ENCODE measurements at regions not wholly inside any gene's neighbourhood (a gene's known extent, or its start where the extent isn't known, plus 50 kb on each side); places are given as distances from the start of the nearest gene placed in this dataset.

DNA sequence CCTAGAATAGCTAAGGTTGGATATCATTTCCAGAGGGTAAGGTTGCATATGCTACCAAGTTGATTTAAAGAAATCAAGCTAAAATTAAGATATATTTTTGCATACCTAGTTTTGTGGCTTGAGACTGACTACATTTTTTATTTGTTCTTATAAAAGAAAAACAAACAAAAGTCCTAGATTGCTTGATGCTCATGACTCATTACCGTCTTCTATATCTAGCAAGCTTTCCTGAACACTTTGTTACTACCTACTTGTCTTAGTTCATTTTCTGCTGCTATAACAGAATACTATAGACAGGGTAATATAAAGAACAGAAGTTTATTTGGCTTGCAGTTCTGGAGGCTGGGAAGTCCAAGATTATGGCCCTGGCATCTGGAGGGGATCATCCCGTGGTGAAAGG, 152.1 kb upstream of the THRB start:
- DNase-seq: no peak

- DNase-seq: no peak
These were observed 153.4 kb upstream of the THRB start for GRCh38 chr3:24648063-24648462.

- no peak for DNase-seq
These were observed 156.2 kb upstream of the THRB start for GRCh38 chr3:24650839-24651238.

- DNase-seq: no peak
These were observed 163.3 kb upstream of the THRB start for GRCh38 chr3:24657870-24658510.

GRCh38 chr3:24661175-24661584, 166.5 kb upstream of the THRB start:
- no peak for DNase-seq

GRCh38 chr3:24662449-24663345, 168.0 kb upstream of the THRB start:
- DNase-seq: no peak

DNA sequence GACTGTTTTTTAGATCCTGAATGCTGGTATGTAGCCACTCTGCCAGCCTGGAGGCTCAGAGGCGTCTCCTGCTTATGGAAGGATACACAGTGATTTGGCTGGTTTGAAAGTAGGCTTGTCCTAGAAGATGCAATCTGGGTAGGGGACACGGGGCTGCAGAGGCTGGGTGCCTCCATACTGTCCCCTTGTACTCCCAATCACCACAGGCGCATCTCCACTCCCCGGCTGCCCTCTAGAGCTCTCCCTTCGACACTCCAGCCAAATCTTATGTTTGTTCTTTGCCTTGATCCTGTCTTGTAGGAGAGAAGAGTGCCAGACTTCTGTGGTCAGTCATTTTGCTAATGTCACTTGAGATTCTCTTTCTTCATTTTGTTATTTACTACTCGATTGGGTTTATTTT, 168.8 kb upstream of the THRB start:
- DNase-seq: no peak

DNA sequence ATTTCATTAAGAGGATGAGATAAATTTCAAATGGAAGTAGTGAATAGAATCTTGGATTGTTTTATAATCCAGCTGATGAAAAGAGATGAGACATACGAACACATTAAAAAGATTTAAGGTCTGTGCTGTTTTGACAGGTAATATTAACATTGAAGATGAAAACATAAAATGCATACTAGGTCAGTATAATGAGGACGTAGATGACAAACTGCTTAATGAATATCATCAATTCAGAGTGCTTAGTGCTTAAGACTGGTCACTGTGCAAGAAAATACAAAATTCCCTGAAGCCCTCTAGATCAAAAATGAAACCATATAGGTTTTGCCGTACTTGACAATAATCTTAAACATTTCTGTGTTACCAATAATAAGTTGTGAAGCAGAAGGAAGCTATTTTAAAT, 173.4 kb upstream of the THRB start:
- DNase-seq: no peak

- DNase-seq: no peak
These were observed 176.2 kb upstream of the THRB start for GRCh38 chr3:24670871-24671270.

DNA sequence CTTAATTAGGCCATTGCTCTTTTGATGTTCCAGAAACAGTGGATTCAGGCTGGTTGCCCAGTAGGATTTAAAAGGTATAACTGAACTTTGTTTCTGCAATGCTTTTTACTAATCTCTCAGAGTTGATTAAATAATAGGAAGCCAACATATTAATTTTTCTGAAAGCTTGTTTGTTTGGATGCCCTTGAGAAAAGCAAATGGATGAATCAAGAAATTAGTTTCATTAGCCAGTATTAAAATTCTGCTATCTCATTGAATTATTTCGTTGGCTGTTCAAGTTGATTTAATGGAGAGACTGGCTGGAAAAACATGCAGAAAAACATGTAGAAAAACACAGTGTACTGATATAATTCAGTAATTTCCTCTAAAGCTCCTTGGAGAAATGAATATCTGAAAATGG, 178.9 kb upstream of the THRB start:
- DNase-seq: no peak

GRCh38 chr3:24674261-24674660, 179.6 kb upstream of the THRB start:
- DNase-seq: no peak

GRCh38 chr3:24678021-24678420, 183.4 kb upstream of the THRB start:
- DNase-seq: no peak

DNA sequence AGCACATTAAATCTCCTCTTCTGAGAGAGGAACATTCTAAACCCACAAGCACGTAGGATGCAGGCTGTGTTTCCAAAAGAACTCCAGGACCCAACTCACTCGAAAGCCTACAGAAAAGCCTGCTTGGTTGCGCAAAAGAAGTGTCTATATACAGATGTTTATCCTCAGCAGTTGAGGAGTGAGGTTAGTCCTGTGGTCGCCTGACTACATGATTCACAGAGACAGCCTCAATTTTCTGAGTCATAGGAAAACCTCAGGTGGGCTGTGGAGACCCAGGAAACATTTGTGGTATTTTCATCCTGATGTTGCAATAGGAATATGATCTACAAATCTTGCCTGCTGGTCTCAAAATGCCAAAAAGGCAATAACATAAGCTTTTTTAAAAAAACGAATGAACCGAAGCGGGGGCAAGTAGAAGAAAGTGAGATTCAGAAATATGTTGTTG, 183.8 kb upstream of the THRB start:
- no peak for DNase-seq

GRCh38 chr3:24679429-24679828, 184.8 kb upstream of the THRB start:
- no peak for DNase-seq

DNA sequence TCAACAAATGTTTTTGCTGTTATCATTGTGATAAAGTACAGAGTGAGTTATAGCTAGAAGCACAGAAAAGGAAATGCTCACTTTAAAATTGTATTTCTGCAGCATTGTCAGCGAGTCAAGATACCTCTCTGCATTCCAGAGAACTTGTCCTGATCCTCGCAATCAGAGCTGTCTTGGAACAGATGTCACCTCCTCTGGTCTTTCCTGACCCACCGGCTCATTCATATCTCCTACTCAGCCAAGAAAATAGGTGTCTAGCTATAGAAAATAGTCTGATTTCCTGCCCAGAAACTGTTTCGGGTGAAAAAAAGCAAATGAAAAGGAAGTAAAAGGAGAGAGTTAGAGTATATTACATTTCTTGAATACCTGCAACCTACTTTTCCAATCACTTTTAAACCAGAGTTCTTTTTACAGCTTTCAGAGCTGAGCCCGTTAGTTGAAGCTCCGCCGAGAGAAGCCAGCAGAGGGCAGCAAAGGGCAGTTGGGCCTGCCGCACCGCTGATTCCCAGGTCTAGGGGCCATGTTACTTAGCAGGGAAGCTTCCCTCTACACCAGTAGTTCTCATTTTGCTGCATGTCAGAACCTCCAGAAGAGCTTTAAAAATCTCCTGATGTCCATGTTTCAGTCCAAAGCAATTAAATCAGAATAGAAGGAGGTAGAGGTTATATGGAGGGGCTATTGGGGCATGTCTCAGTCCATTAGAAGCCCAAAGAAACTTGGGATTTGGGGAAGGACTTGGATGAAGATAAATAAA, 185.7 kb upstream of the THRB start:
- DNase-seq: no peak

DNA sequence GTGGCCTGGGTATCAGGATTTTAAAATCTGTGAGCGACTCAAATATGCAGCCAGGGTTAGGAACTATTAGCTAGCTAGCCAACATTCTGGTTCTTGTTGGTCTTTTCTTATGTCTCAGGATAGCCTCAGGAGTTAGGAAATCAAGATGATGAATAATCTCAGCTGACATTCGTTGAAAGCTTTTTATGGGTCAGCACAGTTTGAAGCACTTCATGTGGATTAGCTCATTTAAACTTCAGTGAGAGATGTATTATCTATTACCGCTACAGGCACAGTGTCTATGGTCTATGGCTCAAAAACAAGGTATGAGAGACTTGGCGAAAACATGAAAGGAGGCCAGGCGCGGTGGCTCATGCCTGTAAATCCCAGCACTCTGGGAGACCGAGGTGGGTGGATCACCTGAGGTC, 187.5 kb upstream of the THRB start:
- no peak for DNase-seq

DNA sequence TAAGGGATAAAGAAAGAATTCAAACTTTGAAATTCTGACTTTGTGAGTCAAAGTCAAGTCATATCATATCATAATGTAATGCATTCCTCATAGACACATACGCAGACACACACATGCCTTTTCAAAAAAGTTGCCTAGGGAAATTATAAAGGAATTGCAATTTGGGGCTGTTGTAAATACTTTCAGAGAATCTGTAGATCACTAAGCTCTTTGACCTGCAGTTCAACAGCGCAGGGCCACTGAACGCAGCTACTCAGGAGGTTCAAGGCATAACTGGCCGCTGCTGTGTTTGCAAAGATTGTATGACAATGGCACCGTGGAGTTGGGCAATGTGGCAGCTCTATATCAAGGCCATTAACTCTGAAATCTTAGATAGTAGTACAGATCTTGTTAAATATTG, 188.4 kb upstream of the THRB start:
- DNase-seq: no peak

DNA sequence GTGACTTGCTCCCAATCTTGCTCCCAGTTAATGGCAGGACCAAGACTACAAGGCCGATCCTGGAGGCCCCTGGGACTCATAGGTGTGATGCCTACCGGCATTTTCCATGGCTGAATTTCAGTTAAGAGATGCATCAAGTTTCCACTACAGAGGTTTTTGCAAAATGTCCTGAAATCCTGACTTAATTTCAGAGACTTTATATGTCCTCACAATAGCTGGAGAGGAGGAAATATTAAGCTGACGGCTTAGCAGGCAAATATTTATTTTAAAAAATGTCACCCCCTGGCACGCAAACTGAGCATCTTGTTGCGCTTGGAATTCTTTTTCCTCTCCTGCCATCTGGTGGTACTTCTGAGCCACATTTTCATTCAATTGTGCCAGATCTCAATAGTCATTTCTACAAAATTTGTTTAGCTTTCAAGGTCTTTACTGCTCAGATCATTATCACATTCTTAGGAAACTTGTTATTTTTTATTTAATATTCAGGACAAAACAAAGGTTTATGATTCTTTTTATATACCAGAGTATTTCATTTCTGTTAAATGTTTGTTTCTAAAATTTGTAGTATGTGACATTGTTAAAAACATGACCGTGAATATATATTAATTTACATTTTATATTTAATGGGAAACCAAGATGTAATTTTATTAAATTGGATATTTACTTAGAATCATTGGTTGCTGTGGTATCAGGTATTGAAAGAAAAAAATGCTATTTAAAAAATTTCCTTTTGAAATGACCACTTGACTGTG, 189.2 kb upstream of the THRB start:
- no peak for DNase-seq

DNA sequence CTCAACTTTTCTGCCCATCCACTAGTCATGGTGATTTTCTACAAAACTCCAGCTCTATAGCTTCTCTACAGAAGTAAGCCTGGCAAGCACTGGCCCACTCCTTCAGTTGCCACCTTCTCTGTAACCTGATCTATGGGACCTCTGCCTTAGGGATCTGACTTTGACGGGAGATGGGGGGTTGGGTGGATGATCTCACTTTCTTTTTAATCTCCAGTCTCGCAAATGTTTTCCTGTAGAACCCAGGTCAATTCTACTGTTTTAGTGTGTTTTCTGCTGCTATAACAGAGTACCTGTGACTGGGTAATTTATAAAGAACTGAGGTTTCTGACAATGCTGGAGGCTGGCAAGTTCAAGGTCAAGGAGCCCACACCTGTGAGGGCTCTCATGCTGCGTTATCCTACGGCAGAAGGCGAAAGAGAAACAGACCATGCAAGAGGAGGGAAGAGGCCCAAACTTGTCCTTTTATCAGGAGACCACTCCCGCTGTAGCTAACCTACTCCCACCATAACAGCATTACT, 189.9 kb upstream of the THRB start:
- no peak for DNase-seq

- DNase-seq: no peak
These were observed 192.2 kb upstream of the THRB start for GRCh38 chr3:24686808-24687207.

DNA sequence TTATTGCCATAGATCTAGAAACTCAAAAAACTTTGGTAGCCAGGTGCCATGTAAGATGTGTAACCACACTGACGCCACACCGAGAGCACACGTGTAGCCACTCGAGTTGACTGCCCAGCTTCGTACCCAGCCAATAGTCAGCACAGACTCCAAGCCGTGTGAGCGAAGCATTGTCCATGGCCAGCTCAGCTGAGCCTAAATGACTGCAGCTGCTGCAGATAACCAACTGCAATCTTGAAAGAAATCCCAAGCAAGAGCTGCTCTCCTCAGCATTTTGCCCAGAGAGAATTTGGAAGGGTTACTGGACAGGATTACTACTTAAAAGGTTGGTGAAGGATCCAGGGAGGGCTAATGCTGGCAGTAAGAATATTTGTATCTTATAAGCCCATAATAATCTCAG, 193.0 kb upstream of the THRB start:
- DNase-seq: no peak

GRCh38 chr3:24688446-24689148, 193.9 kb upstream of the THRB start:
- no peak for DNase-seq
